ENCODE measurements at regions not wholly inside any gene's neighbourhood (a gene's known extent, or its start where the extent isn't known, plus 50 kb on each side); places are given as distances from the start of the nearest gene placed in this dataset.

DNA sequence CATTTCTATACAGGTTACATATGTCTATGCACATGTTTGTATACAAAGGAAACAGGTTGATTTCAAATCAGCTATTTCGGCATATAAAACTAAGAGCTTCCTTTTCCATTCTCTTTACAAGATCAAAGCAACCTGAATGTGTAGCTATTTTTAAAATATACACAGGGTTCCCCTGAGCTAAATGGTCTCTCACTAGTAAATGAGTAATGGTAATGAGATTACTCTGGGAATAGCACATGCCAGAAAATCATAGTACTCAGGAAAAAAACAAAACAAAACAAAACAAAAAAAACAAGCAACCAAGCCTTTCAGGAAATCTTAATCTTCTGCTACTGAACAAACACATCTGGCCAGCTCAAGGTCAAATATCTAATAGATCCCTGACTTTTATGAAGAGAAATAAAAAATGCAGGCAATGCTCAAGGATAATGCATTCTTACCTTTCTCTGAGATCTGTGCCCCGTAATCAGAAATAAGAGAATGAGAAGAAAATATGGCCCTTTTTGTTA, 156.6 kb upstream of the POU2AF2 start:
- no peaks in the 10 kb centered on the region for H3K9me3 ChIP-seq (replicated peaks; ENCODE audit: insufficient read depth, low read length)
- no peaks in the 10 kb centered on the region for H3K79me2 ChIP-seq (ENCODE audit: low read length)
- no peak for DNase-seq

DNA sequence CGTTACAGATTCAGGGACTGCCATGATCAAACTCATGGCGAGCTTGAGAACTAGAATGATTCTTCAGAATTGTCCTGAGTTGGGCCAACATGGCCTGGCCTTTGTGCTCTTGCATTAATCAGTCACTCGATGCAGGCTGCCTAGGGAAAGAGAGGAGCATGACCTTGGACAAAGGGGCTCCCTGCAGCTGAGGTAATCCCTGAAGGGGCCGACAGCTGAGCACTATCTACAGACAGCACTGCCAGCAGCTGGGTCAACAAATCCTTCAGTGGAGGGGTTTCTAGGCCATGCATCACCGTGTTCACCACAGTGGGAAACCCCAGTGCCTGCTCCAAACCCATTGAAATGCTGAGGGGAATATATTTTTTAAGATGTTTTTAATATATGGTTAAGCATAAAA, 159.5 kb upstream of the POU2AF2 start:
- H3K79me2 ChIP-seq (ENCODE audit: low read length): no peaks in the 10 kb centered on the region
- no peaks in the 10 kb centered on the region for H3K4me1 ChIP-seq (ENCODE audit: low read length)
- H3K36me3 ChIP-seq (replicated peaks; ENCODE audit: insufficient read depth, low read length): no peaks in the 10 kb centered on the region
- H3K27me3 ChIP-seq (replicated peaks; ENCODE audit: insufficient read depth, low read length): no peaks in the 10 kb centered on the region
- no peaks in the 10 kb centered on the region for H3K9me3 ChIP-seq (replicated peaks; ENCODE audit: insufficient read depth, low read length)
- no peak overlapping the region for H3K4me3 ChIP-seq (ENCODE audit: low read length)
- TF ChIP-seq EZH2 (optimal IDR thresholded peaks at IDR 0.05; ENCODE audit: low read depth, low read length) (no peak), EZH2phosphoT487 (IDR thresholded peaks at IDR 0.05; ENCODE audit: low read length) (no peak)
- TF ChIP-seq, protein P1, sequence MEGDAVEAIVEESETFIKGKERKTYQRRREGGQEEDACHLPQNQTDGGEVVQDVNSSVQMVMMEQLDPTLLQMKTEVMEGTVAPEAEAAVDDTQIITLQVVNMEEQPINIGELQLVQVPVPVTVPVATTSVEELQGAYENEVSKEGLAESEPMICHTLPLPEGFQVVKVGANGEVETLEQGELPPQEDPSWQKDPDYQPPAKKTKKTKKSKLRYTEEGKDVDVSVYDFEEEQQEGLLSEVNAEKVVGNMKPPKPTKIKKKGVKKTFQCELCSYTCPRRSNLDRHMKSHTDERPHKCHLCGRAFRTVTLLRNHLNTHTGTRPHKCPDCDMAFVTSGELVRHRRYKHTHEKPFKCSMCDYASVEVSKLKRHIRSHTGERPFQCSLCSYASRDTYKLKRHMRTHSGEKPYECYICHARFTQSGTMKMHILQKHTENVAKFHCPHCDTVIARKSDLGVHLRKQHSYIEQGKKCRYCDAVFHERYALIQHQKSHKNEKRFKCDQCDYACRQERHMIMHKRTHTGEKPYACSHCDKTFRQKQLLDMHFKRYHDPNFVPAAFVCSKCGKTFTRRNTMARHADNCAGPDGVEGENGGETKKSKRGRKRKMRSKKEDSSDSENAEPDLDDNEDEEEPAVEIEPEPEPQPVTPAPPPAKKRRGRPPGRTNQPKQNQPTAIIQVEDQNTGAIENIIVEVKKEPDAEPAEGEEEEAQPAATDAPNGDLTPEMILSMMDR (IDR thresholded peaks at IDR 0.05; ENCODE audit: low read length): no peak
- no peak overlapping the region for H3K4me2 ChIP-seq (ENCODE audit: low read depth, low read length)
- no peak overlapping the region for H3K9ac ChIP-seq (ENCODE audit: low read length)
- no peaks in the 10 kb centered on the region for H3K9me2 ChIP-seq (replicated peaks; ENCODE audit: insufficient read depth, low read length)
- no peak overlapping the region for H2AFZ ChIP-seq (ENCODE audit: low read length)
- no peak for DNase-seq
- H3K27ac ChIP-seq (ENCODE audit: low read length): no peak overlapping the region
- no peaks in the 10 kb centered on the region for H3F3A ChIP-seq (ENCODE audit: insufficient read depth, low read length)
- no peaks in the 10 kb centered on the region for H4K20me1 ChIP-seq (ENCODE audit: insufficient read depth, low read length)

More for the DNA sequence above, 156.6 kb upstream of the POU2AF2 start:
- peaks cover 5% of the 10 kb centered on the region; the same call in 1 of the 2 replicates for H3K4me1 ChIP-seq (ENCODE audit: low read length)
- no peaks in the 10 kb centered on the region for H3K9me2 ChIP-seq (replicated peaks; ENCODE audit: insufficient read depth, low read length)
- H3K27ac ChIP-seq (ENCODE audit: low read length): no peak overlapping the region
- H3K27me3 ChIP-seq (replicated peaks; ENCODE audit: insufficient read depth, low read length): no peaks in the 10 kb centered on the region; the same call in 1 of the 2 replicates
- no peak for TF ChIP-seq EZH2 (optimal IDR thresholded peaks at IDR 0.05; ENCODE audit: low read depth, low read length)
- no peak for TF ChIP-seq EZH2phosphoT487 (IDR thresholded peaks at IDR 0.05; ENCODE audit: low read length)
- TF ChIP-seq, protein P1 (IDR thresholded peaks at IDR 0.05; ENCODE audit: low read length): no peak
- H3K4me3 ChIP-seq (ENCODE audit: low read length): no peak overlapping the region
- no peak overlapping the region for H2AFZ ChIP-seq (ENCODE audit: low read length)
- H3F3A ChIP-seq (ENCODE audit: insufficient read depth, low read length): no peaks in the 10 kb centered on the region
- H4K20me1 ChIP-seq (ENCODE audit: insufficient read depth, low read length): no peaks in the 10 kb centered on the region
- H3K4me2 ChIP-seq (ENCODE audit: low read depth, low read length): no peak overlapping the region
- no peak overlapping the region for H3K9ac ChIP-seq (ENCODE audit: low read length)
- no peaks in the 10 kb centered on the region for H3K36me3 ChIP-seq (replicated peaks; ENCODE audit: insufficient read depth, low read length)

DNA sequence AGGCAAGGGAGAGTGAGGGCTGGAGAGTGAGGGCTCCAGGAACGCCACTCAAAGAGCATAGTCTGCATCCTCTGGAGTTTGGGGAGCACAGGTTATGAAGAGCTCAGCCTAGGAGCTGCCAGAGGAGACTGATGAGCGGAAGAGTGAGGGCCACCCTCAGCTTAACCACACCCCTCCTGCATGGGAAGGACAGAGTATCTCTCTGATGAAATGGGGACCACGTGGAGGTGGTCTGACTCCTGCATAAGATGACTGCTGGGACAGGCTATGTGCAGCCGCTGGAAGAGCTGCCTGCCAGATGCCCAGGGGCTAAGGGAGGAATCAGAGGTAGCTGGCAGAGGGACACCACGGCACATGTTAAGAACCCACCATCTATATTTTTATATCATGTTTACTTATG, 162.9 kb upstream of the POU2AF2 start:
- Histone ChIP-seq H3K9me2 (replicated peaks; ENCODE audit: insufficient read depth, low read length) (no peaks in the 10 kb centered on the region), H3K4me2 (ENCODE audit: low read depth, low read length) (no peak overlapping the region), H3K27ac (ENCODE audit: low read length) (no peak overlapping the region), H3K9me3 (replicated peaks; ENCODE audit: insufficient read depth, low read length) (no peaks in the 10 kb centered on the region), H3K4me3 (ENCODE audit: low read length) (no peak overlapping the region), H4K20me1 (ENCODE audit: insufficient read depth, low read length) (no peaks in the 10 kb centered on the region), H3K4me1 (ENCODE audit: low read length) (no peaks in the 10 kb centered on the region), H2AFZ (ENCODE audit: low read length) (no peak overlapping the region), H3F3A (ENCODE audit: insufficient read depth, low read length) (no peaks in the 10 kb centered on the region), H3K27me3 (replicated peaks; ENCODE audit: insufficient read depth, low read length) (no peaks in the 10 kb centered on the region), H3K79me2 (ENCODE audit: low read length) (no peaks in the 10 kb centered on the region), H3K9ac (ENCODE audit: low read length) (no peak overlapping the region), H3K36me3 (replicated peaks; ENCODE audit: insufficient read depth, low read length) (no peaks in the 10 kb centered on the region)
- DNase-seq: no peak
- TF ChIP-seq, protein P1 (IDR thresholded peaks at IDR 0.05; ENCODE audit: low read length): no peak
- TF ChIP-seq EZH2 (optimal IDR thresholded peaks at IDR 0.05; ENCODE audit: low read depth, low read length): no peak
- no peak for TF ChIP-seq EZH2phosphoT487 (IDR thresholded peaks at IDR 0.05; ENCODE audit: low read length)

Data from MM.1S (cell line).